Activated T-helper 9 cell treated with anti-CD3 and anti-CD28 coated beads, Interleukin-2, amount 50 U/mL, for 16 hours (primary cell): ENCODE measurements at regions not wholly inside any gene's neighbourhood (a gene's known extent, or its start where the extent isn't known, plus 50 kb on each side); places are given as distances from the start of the nearest gene placed in this dataset.
"Not testable (repeated sequence)": the region's sequence is repeated elsewhere in the genome, so short reads cannot be mapped to it uniquely, and the experiment has no call there.

ENCODE experiments used
- DNase-seq: peaks from one replicate; pipeline ENCODE4 v3.0.0-alpha.2; 2020; ENCODE audit warnings: low read depth

- DNase-seq, result no peak
These were observed 859.9 kb downstream of the KCNJ2 start for GRCh38 chr17:71029246-71029645.

GRCh38 chr17:71031286-71031685, 862.0 kb downstream of the KCNJ2 start:
- not testable (repeated sequence) for DNase-seq

DNA sequence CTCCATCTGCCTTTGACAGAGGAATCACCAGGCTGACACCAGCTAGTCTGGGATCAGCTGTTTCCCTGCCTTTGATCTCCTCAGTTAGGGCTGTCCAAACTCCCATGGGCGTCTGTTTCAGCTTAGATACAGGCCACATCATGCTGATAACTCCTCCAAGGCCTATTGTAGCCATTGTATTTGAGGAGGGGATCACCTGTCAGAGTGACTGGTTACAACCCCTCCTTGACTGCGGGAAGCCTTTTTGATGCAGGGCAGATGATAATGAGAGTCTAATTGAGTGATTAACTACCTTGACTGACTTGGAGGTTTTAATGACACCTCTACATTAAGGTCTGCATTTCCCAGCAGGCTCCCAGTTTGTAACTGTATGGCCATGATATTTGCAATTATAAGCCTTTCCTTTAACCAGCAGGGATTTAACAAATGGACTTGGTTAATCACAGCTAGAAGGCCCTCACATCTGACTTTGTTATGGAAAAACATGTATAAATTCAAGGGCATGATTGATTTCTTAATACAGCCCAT, 863.5 kb downstream of the KCNJ2 start:
- DNase-seq, result no peak

- no peak for DNase-seq
These were observed 864.0 kb downstream of the KCNJ2 start for GRCh38 chr17:71033336-71033735.

- no peak for DNase-seq
These were observed 865.9 kb downstream of the KCNJ2 start for GRCh38 chr17:71035226-71035625.

DNA sequence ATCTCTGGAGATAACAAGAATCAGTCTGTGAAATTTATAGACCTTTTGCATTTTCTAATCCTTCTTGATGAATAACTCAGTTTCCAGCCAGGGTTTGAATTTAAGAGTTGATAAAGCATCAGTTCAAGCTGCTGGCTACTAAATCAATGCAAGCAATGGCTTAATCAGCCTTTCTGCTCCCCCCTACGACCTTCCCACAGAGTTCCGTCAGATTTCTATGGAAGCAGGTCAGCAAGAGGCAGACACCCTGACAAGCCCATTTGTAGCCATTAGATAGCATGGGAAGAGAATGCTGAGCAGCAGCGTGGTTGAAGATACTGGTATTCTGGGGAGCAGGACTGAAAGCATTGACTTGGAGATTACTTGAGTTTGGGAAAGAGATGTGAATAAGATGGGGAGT, 868.1 kb downstream of the KCNJ2 start:
- DNase-seq, result no peak

DNA sequence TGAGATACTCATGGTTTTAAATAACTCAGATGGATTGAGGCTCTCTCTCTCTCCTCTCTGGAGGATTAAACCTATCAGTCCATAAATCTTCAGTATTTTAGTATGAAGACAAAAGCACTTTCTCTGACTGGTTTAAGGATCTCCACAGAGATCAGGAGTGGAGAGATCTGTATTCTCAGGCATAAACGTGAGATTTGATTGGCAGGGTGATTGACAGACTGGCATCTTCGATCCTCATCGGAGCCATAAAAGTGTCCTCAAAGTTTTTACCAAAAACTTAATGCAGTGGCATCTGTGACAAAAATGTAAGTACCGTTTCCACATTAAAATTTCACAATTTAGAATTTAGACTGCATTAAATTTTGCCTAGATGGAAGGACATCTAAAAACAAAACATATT, 870.1 kb downstream of the KCNJ2 start:
- DNase-seq, result no peak

- no peak for DNase-seq
These were observed 883.6 kb downstream of the KCNJ2 start for GRCh38 chr17:71052971-71053370.

DNA sequence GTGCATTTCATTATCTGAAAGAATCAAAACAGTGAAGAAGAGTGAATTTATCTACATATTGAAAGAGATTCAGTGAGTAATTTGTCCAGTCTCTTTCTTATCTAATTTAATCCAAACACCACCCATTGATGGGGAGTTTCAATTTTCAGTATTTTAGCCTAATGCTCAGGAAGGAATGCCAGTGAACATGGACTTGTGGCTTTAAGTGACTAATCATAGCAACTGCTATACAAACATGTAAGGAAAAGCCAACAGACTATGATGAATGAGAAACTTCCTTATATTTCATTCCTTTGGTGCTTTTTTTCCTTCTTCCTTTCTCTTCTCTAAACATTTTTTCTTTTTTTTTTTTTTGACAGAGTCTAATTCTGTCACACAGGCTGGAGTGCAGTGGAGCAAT, 885.8 kb downstream of the KCNJ2 start:
- DNase-seq, result no peak

GRCh38 chr17:71057448-71057847, 888.1 kb downstream of the KCNJ2 start:
- no peak for DNase-seq

DNA sequence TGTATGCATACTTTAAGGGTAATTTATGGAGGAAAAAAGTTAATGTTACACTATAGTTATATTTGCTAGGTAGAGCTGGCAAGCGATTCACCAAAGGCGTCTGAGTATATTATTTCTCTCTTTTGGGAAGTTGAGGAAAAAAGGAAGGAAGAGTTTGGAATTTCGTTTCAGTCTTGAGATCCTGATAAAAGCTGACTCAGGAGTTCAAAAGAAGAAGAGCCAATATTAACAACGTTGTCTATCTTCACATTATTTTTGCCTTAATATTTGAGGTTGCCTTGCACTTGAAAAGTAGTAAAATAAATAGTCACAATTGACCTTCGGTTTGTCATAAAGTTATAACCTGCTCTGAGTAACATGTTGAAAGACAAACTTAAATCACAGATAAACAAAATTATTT, 888.6 kb downstream of the KCNJ2 start:
- DNase-seq, result no peak

GRCh38 chr17:71063127-71063526, 893.8 kb downstream of the KCNJ2 start:
- no peak for DNase-seq

GRCh38 chr17:71063559-71063958, 894.2 kb downstream of the KCNJ2 start:
- no peak for DNase-seq

DNA sequence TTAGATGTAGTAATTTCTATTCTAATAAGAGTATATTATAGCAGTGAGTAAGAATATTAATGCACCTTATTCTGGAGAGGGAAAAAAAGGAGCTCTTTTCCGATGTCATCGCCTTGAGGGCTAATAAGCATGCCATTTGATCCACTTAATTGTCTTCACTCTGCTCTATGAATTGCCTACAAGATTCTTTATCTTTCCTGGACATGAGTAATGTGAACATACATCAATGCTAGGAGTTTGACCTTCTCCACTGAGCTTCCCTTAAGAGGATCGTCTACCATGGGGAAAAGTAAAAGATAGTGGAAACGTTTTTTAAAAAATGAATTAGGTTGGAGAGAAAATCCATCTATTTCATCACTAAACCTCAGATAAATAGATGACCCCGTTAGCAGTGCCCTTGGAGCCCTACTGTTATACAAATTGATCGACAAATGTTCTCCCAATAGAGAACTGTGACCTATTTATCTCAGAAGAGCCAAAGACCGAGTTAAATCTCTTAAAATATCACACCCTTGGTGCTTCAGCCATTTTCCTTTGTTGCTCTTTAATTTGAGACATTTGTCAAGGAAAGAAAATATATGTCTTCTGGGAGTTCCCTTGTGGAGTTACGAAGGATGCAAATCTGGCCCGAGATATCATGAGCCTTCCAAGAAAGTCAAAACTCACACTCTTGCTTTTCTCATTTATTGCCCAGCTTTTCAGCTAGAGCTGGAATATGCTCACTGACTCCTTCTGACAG, 898.5 kb downstream of the KCNJ2 start:
- DNase-seq, result no peak

DNA sequence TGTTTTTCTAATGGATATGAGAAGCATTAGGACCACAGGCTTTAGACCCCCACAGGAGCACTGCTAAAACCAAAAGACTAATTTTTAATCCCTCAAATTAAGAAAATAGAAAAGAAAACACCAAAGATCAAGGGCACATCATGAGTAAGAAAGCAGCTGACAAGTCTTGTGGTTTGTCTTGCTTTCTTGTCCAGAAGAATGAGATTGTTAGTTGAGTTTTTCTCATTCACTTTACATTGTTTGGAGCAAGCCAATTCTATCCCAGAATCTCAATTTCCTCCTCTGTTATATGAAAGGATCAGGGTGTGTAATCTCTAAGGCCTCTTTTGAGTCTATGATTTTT, 899.0 kb downstream of the KCNJ2 start:
- DNase-seq, result no peak

DNA sequence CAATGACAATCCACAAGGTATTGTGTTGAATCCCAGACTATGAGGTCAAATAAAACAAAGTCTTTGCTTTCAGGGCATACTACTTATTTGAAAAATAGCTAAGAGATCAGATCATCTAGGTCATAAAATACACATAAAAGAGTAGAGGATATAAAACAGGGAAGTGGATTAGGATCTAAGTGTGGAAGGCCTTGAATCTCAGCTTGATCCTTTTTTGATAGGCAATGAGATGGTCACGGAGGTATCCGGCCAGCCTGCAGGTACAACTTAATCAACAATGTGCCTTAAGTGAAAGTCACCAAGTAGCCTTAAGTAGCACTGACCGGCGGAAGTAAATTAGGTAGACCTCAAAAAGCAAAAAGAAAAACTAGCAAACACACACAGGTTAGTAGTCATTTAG, 901.7 kb downstream of the KCNJ2 start:
- no peak for DNase-seq

DNA sequence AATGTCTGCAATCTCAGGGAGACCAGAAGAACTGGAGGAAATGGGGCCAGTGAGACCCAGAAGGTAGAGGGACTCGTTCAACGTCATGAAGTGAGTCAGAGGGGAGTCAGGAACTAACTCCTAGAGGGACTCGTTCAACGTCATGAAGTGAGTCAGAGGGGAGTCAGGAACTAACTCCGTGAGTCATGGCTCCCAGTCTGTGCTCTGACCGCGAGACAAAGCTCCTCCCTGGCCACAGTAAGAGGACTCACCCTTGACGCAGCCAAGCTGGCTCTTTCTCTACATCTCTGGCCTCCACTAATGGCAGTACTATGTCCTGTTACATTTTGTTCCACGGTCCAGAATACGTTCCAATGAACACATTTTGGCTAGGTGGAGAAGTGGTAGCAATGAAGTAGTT, 902.5 kb downstream of the KCNJ2 start:
- DNase-seq, result no peak

GRCh38 chr17:71080937-71081336, 911.6 kb downstream of the KCNJ2 start:
- no peak for DNase-seq

DNA sequence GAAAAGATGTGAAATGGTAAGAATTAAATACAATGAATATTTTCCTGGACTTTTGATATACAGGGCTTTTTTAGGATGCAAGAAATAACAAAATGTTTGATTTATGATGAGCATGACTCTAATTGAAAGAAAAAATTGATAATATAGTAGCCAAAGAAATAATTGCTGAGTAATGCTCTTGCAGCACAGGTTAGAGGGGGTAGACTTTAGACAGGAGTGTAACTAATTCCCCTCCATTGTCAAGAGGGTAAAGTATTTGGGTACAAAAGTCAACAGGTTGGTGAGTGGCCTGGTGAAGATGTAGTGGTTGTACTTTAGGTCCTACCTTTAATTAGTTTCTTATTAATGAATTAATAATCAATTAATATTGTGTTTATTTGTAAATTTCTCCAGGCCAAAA, 912.3 kb downstream of the KCNJ2 start:
- no peak for DNase-seq

- DNase-seq, result no peak
These were observed 914.9 kb downstream of the KCNJ2 start for GRCh38 chr17:71084219-71084618.

GRCh38 chr17:71084838-71085237, 915.5 kb downstream of the KCNJ2 start:
- DNase-seq, result no peak

DNA sequence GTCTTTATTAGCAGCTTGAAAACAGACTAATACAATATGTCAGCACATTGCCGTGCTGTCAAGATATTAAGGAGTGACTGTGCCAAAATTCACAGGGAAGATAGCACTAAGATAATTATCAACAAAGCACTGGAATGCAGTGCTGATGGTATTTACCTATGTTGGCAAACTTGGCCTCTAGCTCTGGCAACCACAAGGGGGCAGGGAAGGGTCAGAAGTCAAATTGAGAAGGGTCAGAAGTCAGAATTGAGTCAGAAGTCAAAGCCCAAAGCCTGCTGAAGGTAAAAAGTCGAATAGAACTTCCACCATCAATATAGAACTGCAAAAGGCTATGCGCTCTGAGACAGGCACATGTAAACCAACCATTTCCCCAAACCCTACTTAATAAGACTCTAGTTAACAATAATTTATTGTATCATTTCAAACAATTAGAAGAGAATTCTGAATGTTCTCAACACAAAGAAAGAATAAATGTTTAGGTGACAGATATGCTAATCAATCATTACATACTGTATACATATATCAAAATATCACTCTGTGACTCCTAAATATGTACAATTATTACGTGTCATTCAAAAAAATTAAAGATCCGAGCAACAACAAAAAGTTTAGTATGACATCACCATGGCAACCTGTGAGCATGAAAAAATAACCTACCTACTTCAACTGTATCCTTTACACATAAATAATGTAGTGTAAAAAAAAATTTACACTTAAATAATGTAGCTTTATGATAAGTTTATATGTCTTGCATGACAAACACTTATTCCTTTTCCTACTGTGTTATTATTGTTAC, 916.1 kb downstream of the KCNJ2 start:
- DNase-seq, result no peak

GRCh38 chr17:71089431-71089830, 920.1 kb downstream of the KCNJ2 start:
- DNase-seq, result no peak

GRCh38 chr17:71098071-71098470, 928.7 kb downstream of the KCNJ2 start:
- no peak for DNase-seq
